Subcutaneous abdominal adipose tissue (tissue), 5 donors: ENCODE measurements at regions not wholly inside any gene's neighbourhood (a gene's known extent, or its start where the extent isn't known, plus 50 kb on each side); places are given as distances from the start of the nearest gene placed in this dataset.
"Not testable (repeated sequence)": the region's sequence is repeated elsewhere in the genome, so short reads cannot be mapped to it uniquely, and the experiment has no call there.

Experiments used
- H3K27ac ChIP-seq: one replicate; pipeline ENCODE4 v1.7.0; 2013; ENCODE audit warnings: low read depth, mild to moderate bottlenecking, inconsistent platforms, low read length, moderate library complexity
- H3K27me3 ChIP-seq, 5 donors: one replicate each; pipeline ENCODE4 v1.7.0; 2013; ENCODE audit warnings: low read length in 5 of 5, inconsistent platforms in 1 of 5; ENCODE audit not compliant: control insufficient read depth in 5 of 5, insufficient read depth in 4 of 5
- H3K36me3 ChIP-seq, 5 donors: one replicate each; pipeline ENCODE4 v1.7.0; 2013; ENCODE audit warnings: low read length in 5 of 5; ENCODE audit not compliant: control insufficient read depth in 5 of 5, insufficient read depth in 5 of 5
- H3K4me1 ChIP-seq, 5 donors: one replicate each; pipeline ENCODE4 v1.7.0; 2013; ENCODE audit warnings: low read length in 5 of 5, mild to moderate bottlenecking in 3 of 5, moderate library complexity in 1 of 5; ENCODE audit not compliant: control insufficient read depth in 5 of 5, insufficient read depth in 5 of 5
- H3K4me3 ChIP-seq, 5 donors: one replicate each; pipeline ENCODE4 v1.7.0; 2013; ENCODE audit warnings: low read length in 5 of 5, low read depth in 1 of 5
- H3K9ac ChIP-seq, 5 donors: one replicate each; pipeline ENCODE4 v1.7.0; 2013; ENCODE audit warnings: low read length in 5 of 5, mild to moderate bottlenecking in 4 of 5, moderate library complexity in 3 of 5
- H3K9me3 ChIP-seq, 5 donors: one replicate each; pipeline ENCODE4 v1.7.0; 2013; ENCODE audit warnings: low read length in 5 of 5; ENCODE audit not compliant: control insufficient read depth in 5 of 5
- donor health status: healthy.
- donor health status: healthy.
- donor health status: healthy.
- donor health status: healthy.
- donor health status: healthy.

DNA sequence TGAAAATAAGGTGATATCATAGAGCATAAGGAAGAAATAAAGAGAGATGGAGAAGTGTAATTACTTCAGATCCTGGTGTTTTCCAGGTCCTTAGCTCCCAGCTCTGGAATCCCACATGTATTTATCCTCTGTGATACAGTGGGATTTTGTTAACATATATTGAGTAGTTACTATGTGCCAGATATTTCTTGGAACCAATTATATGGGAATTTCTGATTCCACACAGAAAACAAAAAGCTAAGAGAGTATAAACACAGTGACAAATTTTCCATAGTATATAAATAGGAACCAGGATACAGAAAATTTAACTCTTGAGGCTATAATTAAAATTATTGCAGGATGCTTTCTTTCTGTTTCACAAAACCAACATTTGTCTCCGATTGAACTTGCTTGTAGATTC is 1067.5 kb downstream of the PCDH7 start:
- Histone ChIP-seq H3K9ac (no peak overlapping the region), H3K27ac (no peak overlapping the region), H3K27me3 (no peaks in the 10 kb centered on the region), H3K9me3 (peaks cover 0 to 5% (median 0%) of the 10 kb centered on the region in 5 donors), H3K4me1 (peaks cover 0 to 5% (median 0%) of the 10 kb centered on the region in 5 donors), H3K4me3 (no peak overlapping the region), H3K36me3 (no peaks in the 10 kb centered on the region)

DNA sequence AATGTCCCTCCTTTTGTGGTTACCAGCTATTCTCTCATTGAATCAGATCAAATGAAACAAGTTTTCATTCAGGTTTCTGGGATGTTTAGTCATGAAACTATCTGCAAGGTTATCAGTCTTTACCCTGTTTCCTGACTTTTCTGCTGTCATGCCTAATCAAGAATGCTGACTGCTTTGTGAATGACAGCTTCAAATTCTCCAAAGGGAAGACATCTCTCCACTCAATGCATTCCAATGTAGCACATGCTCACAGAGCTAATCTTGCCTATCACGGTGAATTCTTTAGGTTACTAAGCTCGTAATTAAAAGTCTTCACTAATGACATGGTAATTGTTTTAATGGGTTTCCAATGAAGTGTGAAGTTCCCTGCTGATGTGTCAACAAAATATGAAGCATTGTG is 1068.5 kb downstream of the PCDH7 start:
- Histone ChIP-seq H3K27me3 (no peaks in the 10 kb centered on the region), H3K27ac (no peak overlapping the region), H3K4me1 (peaks cover 0 to 5% (median 0%) of the 10 kb centered on the region in 5 donors), H3K4me3 (no peak overlapping the region), H3K36me3 (no peaks in the 10 kb centered on the region), H3K9me3 (peaks cover 0 to under 1% (median 0%) of the 10 kb centered on the region in 5 donors), H3K9ac (no peak overlapping the region)

DNA sequence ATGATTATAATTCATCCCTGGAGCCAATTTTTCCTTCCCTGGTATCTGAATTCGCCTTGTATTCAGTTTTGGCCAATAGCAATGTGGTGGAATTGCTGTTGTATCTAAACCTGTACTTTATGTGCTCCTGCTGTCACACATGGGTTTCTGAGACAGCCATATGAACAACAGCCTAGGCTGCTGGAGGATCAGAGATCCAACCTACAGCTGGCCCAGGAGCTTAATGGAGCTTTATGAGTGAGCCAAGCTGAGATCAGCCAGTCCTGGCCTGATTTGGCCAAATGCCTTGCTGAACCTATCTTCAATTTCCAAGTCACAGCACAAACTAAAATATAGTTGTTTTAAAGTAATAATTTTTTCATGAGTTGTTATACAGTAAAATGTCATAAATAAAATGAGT is 1071.5 kb downstream of the PCDH7 start:
- no peaks in the 10 kb centered on the region for H3K9me3 ChIP-seq
- H3K4me1 ChIP-seq: peaks cover 0 to 5% (median 0%) of the 10 kb centered on the region in 5 donors
- no peak overlapping the region for H3K9ac ChIP-seq
- H3K4me3 ChIP-seq: no peak overlapping the region
- no peaks in the 10 kb centered on the region for H3K27me3 ChIP-seq
- no peaks in the 10 kb centered on the region for H3K36me3 ChIP-seq
- no peak overlapping the region for H3K27ac ChIP-seq

- Histone ChIP-seq H3K27me3 (no peaks in the 10 kb centered on the region), H3K36me3 (no peaks in the 10 kb centered on the region), H3K4me1 (peaks cover 0 to 5% (median 0%) of the 10 kb centered on the region in 5 donors), H3K9ac (no peak overlapping the region), H3K9me3 (no peaks in the 10 kb centered on the region), H3K4me3 (no peak overlapping the region), H3K27ac (no peak overlapping the region)
Measured at GRCh38 chr4:31793907-31794306, 1073.7 kb downstream of the PCDH7 start.

GRCh38 chr4:31797052-31797451 is 1076.9 kb downstream of the PCDH7 start:
- not testable (repeated sequence) for H3K4me3 ChIP-seq, H3K9me3 ChIP-seq, H3K27ac ChIP-seq, H3K9ac ChIP-seq, H3K4me1 ChIP-seq, H3K27me3 ChIP-seq, H3K36me3 ChIP-seq

DNA sequence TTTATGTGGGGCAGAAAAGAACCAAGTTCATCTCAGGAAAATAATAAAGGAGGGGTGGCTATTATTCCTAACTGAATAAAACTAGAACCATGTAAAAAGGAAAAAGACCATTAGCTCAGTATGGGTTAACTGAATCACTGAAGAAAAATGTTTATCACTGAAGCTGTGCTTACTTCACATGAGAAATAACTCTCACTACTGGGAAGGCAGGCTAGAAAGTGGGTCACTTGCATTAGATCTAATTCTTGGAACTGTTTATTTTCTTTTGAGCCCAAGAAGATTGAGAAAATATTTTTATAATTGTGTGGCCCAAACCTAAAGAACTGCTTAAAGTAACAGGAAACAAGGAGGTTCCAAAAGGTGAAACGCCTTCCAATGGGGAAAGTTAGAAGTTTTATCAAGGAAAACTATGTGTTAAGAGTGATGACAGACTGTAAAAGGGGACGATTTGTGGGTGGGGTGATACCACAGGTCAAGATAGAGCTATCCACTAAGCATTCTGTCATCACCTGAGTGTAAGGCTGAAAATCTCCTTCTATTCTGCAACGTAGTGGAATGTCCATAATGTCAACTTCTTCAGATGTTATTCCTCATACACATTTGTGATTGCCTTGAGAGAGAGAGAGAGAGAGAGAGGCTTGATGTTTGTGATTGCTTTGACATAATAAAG is 1083.5 kb downstream of the PCDH7 start:
- Histone ChIP-seq H3K4me3 (no peak overlapping the region), H3K36me3 (no peaks in the 10 kb centered on the region), H3K9me3 (peaks cover 0 to 2% (median 0%) of the 10 kb centered on the region in 5 donors), H3K4me1 (peaks cover 0 to 4% (median 0%) of the 10 kb centered on the region in 5 donors), H3K9ac (no peak overlapping the region), H3K27me3 (no peaks in the 10 kb centered on the region), H3K27ac (no peak overlapping the region)

GRCh38 chr4:31807036-31807435 is 1086.9 kb downstream of the PCDH7 start:
- no peak overlapping the region for H3K4me3 ChIP-seq
- H3K27ac ChIP-seq: no peak overlapping the region
- no peak overlapping the region for H3K9ac ChIP-seq
- H3K9me3 ChIP-seq: no peaks in the 10 kb centered on the region
- H3K4me1 ChIP-seq: peaks cover 0 to 4% (median 0%) of the 10 kb centered on the region in 5 donors
- no peaks in the 10 kb centered on the region for H3K27me3 ChIP-seq
- H3K36me3 ChIP-seq: no peaks in the 10 kb centered on the region

DNA sequence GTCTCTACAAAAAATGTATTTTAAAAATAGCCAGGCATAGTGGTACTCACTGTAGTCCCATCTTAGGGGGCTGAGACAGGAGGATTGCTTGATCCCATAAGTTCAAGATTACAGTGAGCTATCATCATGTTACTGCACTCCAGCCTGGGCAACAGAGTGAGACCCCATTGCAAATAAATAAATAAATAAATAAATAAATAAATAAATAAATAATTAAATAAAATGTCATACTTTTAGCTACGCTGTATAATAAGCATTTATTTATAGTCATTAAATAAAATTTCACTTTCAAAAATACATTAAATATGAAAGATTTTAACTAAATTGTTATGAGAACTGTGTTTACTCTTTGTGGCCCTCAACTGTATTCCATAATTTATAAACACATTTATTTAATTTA is 1124.2 kb downstream of the PCDH7 start:
- no peak overlapping the region for H3K4me3 ChIP-seq

GRCh38 chr4:31851946-31852345 is 1131.8 kb downstream of the PCDH7 start:
- H3K4me1 ChIP-seq: peaks cover 0 to 1% (median 0%) of the 10 kb centered on the region in 5 donors
- H3K4me3 ChIP-seq: no peak overlapping the region
- H3K36me3 ChIP-seq: no peaks in the 10 kb centered on the region
- H3K9me3 ChIP-seq: peaks cover 0 to 1% (median 0%) of the 10 kb centered on the region in 5 donors
- no peaks in the 10 kb centered on the region for H3K27me3 ChIP-seq
- H3K9ac ChIP-seq: no peak overlapping the region
- no peak overlapping the region for H3K27ac ChIP-seq

More for the DNA sequence above, 1124.2 kb downstream of the PCDH7 start:
- Histone ChIP-seq H3K9me3 (peaks cover 2 to 15% (median 8%) of the 10 kb centered on the region in 5 donors), H3K27me3 (no peaks in the 10 kb centered on the region), H3K4me1 (no peaks in the 10 kb centered on the region), H3K27ac (no peak overlapping the region), H3K36me3 (no peaks in the 10 kb centered on the region), H3K9ac (no peak overlapping the region)

DNA sequence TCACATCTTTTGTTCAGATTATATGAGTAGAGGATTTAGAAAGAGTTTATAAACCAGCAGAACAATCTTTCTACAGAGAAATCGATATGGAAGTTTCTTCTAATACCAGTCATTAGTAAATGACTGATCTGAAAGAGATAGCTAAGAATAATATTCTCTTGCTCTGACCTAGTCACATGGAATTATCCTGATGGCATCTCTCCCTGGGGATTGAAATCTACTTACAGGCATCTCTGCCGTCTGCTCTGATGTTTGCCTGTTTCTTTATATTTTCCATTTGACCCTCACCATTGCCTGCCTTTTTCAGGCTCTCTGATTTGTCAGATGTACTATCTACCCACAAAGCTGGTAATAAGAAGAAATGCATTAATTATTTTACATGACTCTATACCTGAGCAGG is 1157.3 kb downstream of the PCDH7 start:
- Histone ChIP-seq H3K4me3 (no peak overlapping the region), H3K27me3 (no peaks in the 10 kb centered on the region), H3K9ac (no peak overlapping the region), H3K9me3 (no peaks in the 10 kb centered on the region), H3K36me3 (no peaks in the 10 kb centered on the region), H3K4me1 (no peaks in the 10 kb centered on the region), H3K27ac (no peak overlapping the region)
